Kidney epithelial cell (primary cell): ENCODE measurements at regions not wholly inside any gene's neighbourhood (a gene's known extent, or its start where the extent isn't known, plus 50 kb on each side); places are given as distances from the start of the nearest gene placed in this dataset.
A peak's percentile ranks its signal among the peaks of the same experiment; 100 is the strongest.

ENCODE experiments used
- DNase-seq: peaks from one replicate; pipeline ENCODE4 v3.0.0-alpha.2; 2010; ENCODE audit warnings: low read depth
- H3K27me3 ChIP-seq: 2 replicates; pipeline ENCODE4 v1.6.0; 2011; ENCODE audit warnings: low read length; ENCODE audit not compliant: control insufficient read depth, insufficient read depth
- H3K36me3 ChIP-seq: 2 replicates; pipeline ENCODE4 v1.5.1; 2011; ENCODE audit warnings: low read length; ENCODE audit not compliant: control insufficient read depth, insufficient read depth
- H3K4me3 ChIP-seq: 2 replicates; pipeline ENCODE4 v1.5.1; 2011; ENCODE audit warnings: low read depth, mild to moderate bottlenecking, control low read depth, low read length
- CTCF ChIP-seq: IDR thresholded peaks from 2 replicates; pipeline ENCODE4 v1.5.1; 2011; ENCODE audit warnings: mild to moderate bottlenecking, moderate library complexity, low read length, control low read depth, inconsistent platforms; ENCODE audit not compliant: insufficient read depth, poor library complexity, severe bottlenecking

- no peaks in the 10 kb centered on the region for H3K36me3 ChIP-seq
- DNase-seq: no peak
- H3K27me3 ChIP-seq: no peaks in the 10 kb centered on the region
- H3K4me3 ChIP-seq: no peak overlapping the region
- TF ChIP-seq CTCF: no peak
Measured at GRCh38 chr12:123096182-123096581, 54.7 kb downstream of the PITPNM2 start.

GRCh38 chr12:123095078-123095881, 55.6 kb downstream of the PITPNM2 start:
- DNase-seq: no peak
- no peak for TF ChIP-seq CTCF
- H3K4me3 ChIP-seq: no peak overlapping the region
- no peaks in the 10 kb centered on the region for H3K36me3 ChIP-seq
- no peaks in the 10 kb centered on the region for H3K27me3 ChIP-seq

DNA sequence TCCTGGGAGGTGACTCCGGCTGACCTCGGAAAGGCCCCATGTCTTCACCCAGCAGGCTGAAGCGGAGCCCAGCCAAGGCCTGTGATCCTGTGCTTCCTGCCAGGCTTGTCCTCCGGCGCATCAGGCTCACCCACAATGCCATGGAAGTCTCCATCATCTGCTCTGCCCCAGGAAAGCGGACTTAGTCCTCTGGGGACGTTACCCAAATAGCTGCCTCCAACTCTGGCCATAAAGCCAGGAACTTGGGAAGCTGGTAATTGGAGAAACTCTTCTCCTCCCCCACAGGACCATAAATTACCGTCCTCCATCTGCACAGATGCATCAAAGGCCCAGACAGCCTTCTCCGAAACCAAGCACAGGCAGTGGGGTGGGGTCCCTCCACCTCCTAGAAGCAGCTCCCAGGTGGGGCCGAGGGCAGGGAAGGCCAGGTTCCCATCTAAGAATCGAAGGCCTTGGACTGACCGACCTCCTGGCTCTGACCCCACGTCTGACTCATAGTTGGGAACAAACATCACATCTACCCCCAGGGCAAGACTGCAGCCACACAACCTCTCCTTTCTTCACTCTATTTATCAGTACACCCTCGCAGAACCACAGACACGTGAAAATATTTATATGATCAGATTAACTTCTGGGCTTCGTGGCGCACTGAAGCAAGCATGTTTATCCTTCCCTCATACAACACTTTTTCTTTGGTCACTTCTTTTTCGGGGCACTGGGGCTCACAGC, 56.4 kb downstream of the PITPNM2 start:
- Histone ChIP-seq H3K4me3 (no peak overlapping the region), H3K27me3 (no peaks in the 10 kb centered on the region), H3K36me3 (no peaks in the 10 kb centered on the region)
- peak; percentile 18 for DNase-seq
- no peak for TF ChIP-seq CTCF

- TF ChIP-seq CTCF: no peak
- H3K36me3 ChIP-seq: no peaks in the 10 kb centered on the region
- DNase-seq: no peak
- no peaks in the 10 kb centered on the region for H3K27me3 ChIP-seq
- H3K4me3 ChIP-seq: no peak overlapping the region
Measured at GRCh38 chr12:123092866-123093265, 58.0 kb downstream of the PITPNM2 start.

GRCh38 chr12:123091230-123092150, 59.4 kb downstream of the PITPNM2 start:
- Histone ChIP-seq H3K4me3 (no peak overlapping the region), H3K27me3 (no peaks in the 10 kb centered on the region), H3K36me3 (no peaks in the 10 kb centered on the region)
- no peak for DNase-seq
- no peak for TF ChIP-seq CTCF
